Colonic mucosa (tissue), 4 donors: ENCODE measurements at regions not wholly inside any gene's neighbourhood (a gene's known extent, or its start where the extent isn't known, plus 50 kb on each side); places are given as distances from the start of the nearest gene placed in this dataset.

Experiments used
- DNase-seq: peaks from one replicate; pipeline ENCODE4 v3.0.0-alpha.2; 2020
- H3K27ac ChIP-seq: fragments of 200-600 bp; one replicate; pipeline ENCODE4 v1.8.0; 2021
- H3K27me3 ChIP-seq: fragments of 200-600 bp; one replicate; pipeline ENCODE4 v1.8.0; 2021
- H3K36me3 ChIP-seq: fragments of 200-600 bp; one replicate; pipeline ENCODE4 v1.8.0; 2021
- H3K4me1 ChIP-seq: fragments of 200-600 bp; one replicate; pipeline ENCODE4 v1.8.0; 2021; ENCODE audit warnings: mild to moderate bottlenecking
- H3K4me3 ChIP-seq: fragments of 200-600 bp; one replicate; pipeline ENCODE4 v1.8.0; 2021
- H3K9ac ChIP-seq, 2 donors: one replicate each; pipeline ENCODE4 v1.7.0; 2013; ENCODE audit warnings: control low read depth in 2 of 2, low read depth in 2 of 2, low read length in 2 of 2
- H3K9me3 ChIP-seq: fragments of 200-600 bp; one replicate; pipeline ENCODE4 v1.8.0; 2021
- CTCF ChIP-seq: fragments of 200-600 bp; IDR thresholded peaks from one replicate; pipeline ENCODE4 v1.8.0; 2022; ENCODE audit warnings: antibody characterized with exemption, mild to moderate bottlenecking
- intact Hi-C: fragments of 100-400 bp; cut with DNase I; formaldehyde crosslinking; loops from one replicate; pipeline ENCODE4 v1.14.1; 2022
- donor health status: healthy.
- donor health status: DM: no; HTN: no; CAD: no.
- donor health status: DM: no; HTN: no; CAD: no.

GRCh38 chr22:20652130-20652529 lies 121.8 kb upstream of the SERPIND1 start:
- intact Hi-C loops, result no loop called here
- no peak overlapping the region for H3K27ac ChIP-seq
- no peaks in the 10 kb centered on the region for H3K9me3 ChIP-seq
- no peak for DNase-seq
- no peak for TF ChIP-seq CTCF
- H3K4me1 ChIP-seq, result no peaks in the 10 kb centered on the region
- H3K9ac ChIP-seq, result no peak overlapping the region
- H3K36me3 ChIP-seq, result no peaks in the 10 kb centered on the region
- no peaks in the 10 kb centered on the region for H3K27me3 ChIP-seq
- H3K4me3 ChIP-seq, result no peak overlapping the region

- Histone ChIP-seq H3K4me3 (no peak overlapping the region), H3K27me3 (no peaks in the 10 kb centered on the region), H3K9me3 (no peaks in the 10 kb centered on the region), H3K36me3 (no peaks in the 10 kb centered on the region), H3K9ac (no peak overlapping the region), H3K27ac (no peak overlapping the region), H3K4me1 (no peaks in the 10 kb centered on the region)
- no peak for TF ChIP-seq CTCF
- intact Hi-C loops, result no loop called here
- DNase-seq, result no peak
Measured at GRCh38 chr22:20652582-20652981, 121.3 kb upstream of the SERPIND1 start.

GRCh38 chr22:20653012-20653794 lies 120.7 kb upstream of the SERPIND1 start:
- H3K4me3 ChIP-seq, result no peak overlapping the region
- intact Hi-C loops, result no loop called here

GRCh38 chr22:20653795-20654342 lies 120.0 kb upstream of the SERPIND1 start:
- H3K36me3 ChIP-seq, result no peaks in the 10 kb centered on the region
- intact Hi-C loops, result no loop called here
- no peaks in the 10 kb centered on the region for H3K27me3 ChIP-seq
- no peak overlapping the region for H3K4me3 ChIP-seq
- no peak for DNase-seq
- H3K9ac ChIP-seq, result no peak overlapping the region
- TF ChIP-seq CTCF, result no peak
- no peak overlapping the region for H3K27ac ChIP-seq
- no peaks in the 10 kb centered on the region for H3K4me1 ChIP-seq
- no peaks in the 10 kb centered on the region for H3K9me3 ChIP-seq

More at GRCh38 chr22:20653012-20653794, 120.7 kb upstream of the SERPIND1 start:
- Histone ChIP-seq H3K9ac (peak overlapping the region in 1 of 2 donors; percentile 1), H3K27ac (no peak overlapping the region), H3K27me3 (no peaks in the 10 kb centered on the region), H3K36me3 (no peaks in the 10 kb centered on the region), H3K4me1 (no peaks in the 10 kb centered on the region), H3K9me3 (no peaks in the 10 kb centered on the region)
- no peak for TF ChIP-seq CTCF
- DNase-seq, result no peak

- no peak for TF ChIP-seq CTCF
- Histone ChIP-seq H3K4me3 (no peak overlapping the region), H3K27me3 (no peaks in the 10 kb centered on the region), H3K36me3 (no peaks in the 10 kb centered on the region), H3K9me3 (no peaks in the 10 kb centered on the region), H3K9ac (no peak overlapping the region), H3K4me1 (no peaks in the 10 kb centered on the region), H3K27ac (no peak overlapping the region)
- DNase-seq, result no peak
- intact Hi-C loops, result no loop called here
Measured at GRCh38 chr22:20654343-20655208, 119.3 kb upstream of the SERPIND1 start.
